ENCODE measurements at regions not wholly inside any gene's neighbourhood (a gene's known extent, or its start where the extent isn't known, plus 50 kb on each side); places are given as distances from the start of the nearest gene placed in this dataset.

DNA sequence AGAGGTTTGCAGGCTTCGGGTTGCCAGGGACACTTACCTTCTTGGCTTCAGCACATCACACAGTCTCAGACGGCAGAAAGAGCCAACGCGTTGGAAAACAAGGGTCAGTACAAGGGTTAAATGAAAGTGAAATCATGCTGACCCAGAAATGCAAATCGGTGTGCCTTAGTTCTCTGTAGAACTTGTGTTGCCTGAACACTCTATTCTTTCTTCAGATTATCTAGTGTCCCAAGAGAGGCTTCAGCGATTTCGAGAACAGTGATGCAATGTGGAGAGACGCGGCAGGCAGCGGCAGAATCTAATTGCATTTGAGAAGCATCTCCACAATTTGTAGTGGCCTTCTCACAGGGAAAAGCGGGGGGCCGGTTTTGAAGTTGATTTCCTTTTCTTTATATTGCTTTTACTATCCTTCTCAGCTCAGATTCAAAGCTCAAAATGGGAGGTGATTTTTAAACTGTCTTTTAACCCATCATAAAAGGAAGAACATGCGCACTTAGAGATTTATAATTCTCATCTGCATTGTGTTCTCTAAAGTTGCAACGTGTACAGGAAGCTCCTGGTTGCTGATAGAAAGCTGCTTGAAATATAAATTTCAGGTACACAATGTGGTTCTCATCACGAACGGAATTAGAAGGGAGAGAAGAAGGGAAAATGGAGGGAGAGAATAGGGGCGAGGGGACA lies 67.8 kb upstream of the EGLN3 start:
- DNase-seq (ENCODE audit: extremely low spot score) = no peak
- ChIA-PET POLR2A (no interaction called here), CTCF (interaction anchor here (1.1 to 2.0 kb wide), 8 partner anchors 10 to 179 kb away, joined by 3 to 4 read pairs (median 4); no protein-coding TSS in a partner anchor)
- TF ChIP-seq, protein P1, sequence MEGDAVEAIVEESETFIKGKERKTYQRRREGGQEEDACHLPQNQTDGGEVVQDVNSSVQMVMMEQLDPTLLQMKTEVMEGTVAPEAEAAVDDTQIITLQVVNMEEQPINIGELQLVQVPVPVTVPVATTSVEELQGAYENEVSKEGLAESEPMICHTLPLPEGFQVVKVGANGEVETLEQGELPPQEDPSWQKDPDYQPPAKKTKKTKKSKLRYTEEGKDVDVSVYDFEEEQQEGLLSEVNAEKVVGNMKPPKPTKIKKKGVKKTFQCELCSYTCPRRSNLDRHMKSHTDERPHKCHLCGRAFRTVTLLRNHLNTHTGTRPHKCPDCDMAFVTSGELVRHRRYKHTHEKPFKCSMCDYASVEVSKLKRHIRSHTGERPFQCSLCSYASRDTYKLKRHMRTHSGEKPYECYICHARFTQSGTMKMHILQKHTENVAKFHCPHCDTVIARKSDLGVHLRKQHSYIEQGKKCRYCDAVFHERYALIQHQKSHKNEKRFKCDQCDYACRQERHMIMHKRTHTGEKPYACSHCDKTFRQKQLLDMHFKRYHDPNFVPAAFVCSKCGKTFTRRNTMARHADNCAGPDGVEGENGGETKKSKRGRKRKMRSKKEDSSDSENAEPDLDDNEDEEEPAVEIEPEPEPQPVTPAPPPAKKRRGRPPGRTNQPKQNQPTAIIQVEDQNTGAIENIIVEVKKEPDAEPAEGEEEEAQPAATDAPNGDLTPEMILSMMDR (IDR thresholded peaks at IDR 0.05; ENCODE audit: control extremely low read depth, extremely low read depth, low read depth, missing control alignments) = no peak

DNA sequence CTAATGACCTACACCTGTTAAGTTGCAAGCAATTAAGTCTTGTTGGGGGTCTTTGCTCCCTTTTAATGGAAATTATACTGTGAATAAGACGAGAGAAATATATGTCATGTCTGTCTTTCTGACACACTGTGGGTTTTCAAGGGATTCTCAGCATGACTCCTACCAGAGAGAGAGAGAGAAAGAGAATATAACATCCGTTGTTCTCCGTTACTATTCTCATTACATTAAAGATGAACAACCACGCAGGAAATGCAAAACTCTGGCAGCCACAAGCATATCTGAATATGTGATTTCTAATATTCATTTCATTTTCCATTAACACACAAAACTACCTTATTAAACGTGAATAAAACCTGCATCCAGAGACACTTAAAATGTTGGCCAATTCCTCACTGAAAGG lies 67.3 kb upstream of the EGLN3 start:
- CTCF ChIA-PET = interaction anchor here (1.2 to 2.0 kb wide), 3 partner anchors 10 to 81 kb away, joined by 3 to 4 read pairs (median 4); no protein-coding TSS in a partner anchor
- TF ChIP-seq, protein P1 (IDR thresholded peaks at IDR 0.05; ENCODE audit: control extremely low read depth, extremely low read depth, low read depth, missing control alignments) = no peak
- POLR2A ChIA-PET = no interaction called here
- DNase-seq (ENCODE audit: extremely low spot score) = no peak

DNA sequence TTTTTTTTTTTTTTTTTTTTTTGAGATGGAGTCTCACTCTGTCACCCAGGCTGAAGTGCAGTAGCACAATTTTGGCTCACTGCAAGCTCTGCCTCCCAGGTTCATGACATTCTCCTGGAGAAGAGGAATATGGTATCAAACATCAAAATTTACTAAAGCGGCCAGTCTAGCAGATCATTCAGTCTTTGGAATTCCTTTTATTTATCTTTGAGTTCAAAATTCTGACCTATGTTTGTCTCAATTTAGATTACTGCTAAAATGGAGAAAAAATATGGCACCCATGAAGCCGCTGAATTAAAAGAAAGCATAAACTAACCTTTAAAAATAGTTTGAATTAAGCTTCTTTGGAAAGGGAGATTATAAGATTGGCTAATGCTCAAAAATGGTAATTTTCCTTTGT lies 64.5 kb upstream of the EGLN3 start:
- TF ChIP-seq, protein P1 (IDR thresholded peaks at IDR 0.05; ENCODE audit: control extremely low read depth, extremely low read depth, low read depth, missing control alignments) = no peak
- POLR2A ChIA-PET = no interaction called here
- CTCF ChIA-PET = interaction anchor here (1.5 kb wide), 1 partner anchor 16 kb away, joined by 3 read pairs; no protein-coding TSS in a partner anchor
- no peak for DNase-seq (ENCODE audit: extremely low spot score)

DNA sequence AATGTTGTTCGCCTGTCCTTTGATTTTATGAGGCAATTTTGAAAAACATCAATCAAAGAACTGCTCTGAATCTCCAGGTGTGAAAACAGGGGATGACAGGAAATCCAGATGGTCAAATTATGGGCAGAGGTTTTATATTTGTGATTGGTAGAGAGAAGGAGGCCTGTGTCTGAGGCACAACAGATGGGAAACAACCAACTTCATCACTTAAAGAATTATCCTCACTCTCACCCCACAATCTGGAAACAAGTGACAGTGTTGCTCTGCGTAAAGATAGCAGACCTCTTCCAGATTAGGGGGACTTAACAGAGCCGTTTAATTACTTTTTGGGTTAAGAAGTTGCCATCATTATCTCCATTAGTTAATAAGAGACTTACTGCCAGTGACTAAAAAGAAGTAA lies 64.1 kb upstream of the EGLN3 start:
- ChIA-PET CTCF (interaction anchor here (1.5 kb wide), 1 partner anchor 16 kb away, joined by 3 read pairs; no protein-coding TSS in a partner anchor), POLR2A (no interaction called here)
- TF ChIP-seq, protein P1 (IDR thresholded peaks at IDR 0.05; ENCODE audit: control extremely low read depth, extremely low read depth, low read depth, missing control alignments) = no peak
- no peak for DNase-seq (ENCODE audit: extremely low spot score)

DNA sequence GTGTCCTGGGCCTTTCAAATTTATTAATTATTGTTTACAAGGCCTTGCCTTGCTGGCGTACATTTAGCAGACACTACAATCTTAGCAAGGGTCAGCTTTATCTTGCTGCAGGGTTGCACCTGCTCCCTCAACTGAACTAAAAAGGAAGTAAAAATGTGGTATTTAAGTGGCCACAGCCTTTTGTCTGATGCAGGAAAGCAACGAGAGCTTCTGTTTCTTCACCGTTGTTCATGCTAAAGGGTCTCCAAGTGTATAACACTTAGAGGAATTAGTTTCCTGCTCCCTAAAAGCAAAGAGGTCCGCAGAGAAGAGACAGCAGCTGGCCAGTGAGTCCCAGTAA lies 62.8 kb upstream of the EGLN3 start:
- ChIA-PET POLR2A (no interaction called here), CTCF (interaction anchor here (0.9 to 2.1 kb wide), 5 partner anchors 9 to 84 kb away, joined by 3 to 5 read pairs (median 4); no protein-coding TSS in a partner anchor)
- DNase-seq (ENCODE audit: extremely low spot score) = peak; percentile 37
- TF ChIP-seq, protein P1 (IDR thresholded peaks at IDR 0.05; ENCODE audit: control extremely low read depth, extremely low read depth, low read depth, missing control alignments) = no peak

DNA sequence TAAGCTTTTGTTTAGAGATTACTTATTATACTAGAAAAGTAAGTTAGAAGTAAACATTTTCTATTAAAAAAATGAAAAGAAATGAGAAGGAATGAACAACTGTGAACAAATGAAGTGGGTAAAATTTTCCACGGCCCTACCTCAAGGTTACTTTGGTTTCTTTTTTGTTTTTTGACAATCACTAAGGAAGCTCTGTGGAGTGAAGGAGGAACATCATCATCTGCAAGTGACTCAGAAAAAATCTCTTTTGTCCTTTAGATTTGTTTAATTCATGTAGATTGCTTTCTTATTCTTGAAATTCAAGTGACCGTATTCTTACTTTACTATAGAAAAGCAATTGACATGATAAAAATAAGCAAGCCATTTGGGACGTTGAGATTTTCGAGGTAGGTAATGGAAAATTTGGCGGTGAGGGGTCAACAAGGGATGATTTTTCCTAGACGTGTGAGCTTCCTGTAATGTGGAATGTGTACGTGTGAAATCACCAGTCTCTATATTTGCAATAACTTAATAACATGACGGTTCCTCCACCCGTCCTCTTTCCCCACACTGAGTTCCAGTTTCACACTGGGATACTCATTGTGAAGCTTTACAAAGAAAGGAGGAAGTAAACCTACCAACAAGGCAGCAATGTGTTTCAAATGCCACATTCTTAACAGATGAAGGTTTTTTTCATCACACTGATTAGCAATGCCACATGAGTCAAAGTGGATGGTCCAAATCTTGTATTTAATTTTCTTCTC lies 62.3 kb upstream of the EGLN3 start:
- ChIA-PET POLR2A (no interaction called here), CTCF (interaction anchor here (0.9 to 2.1 kb wide), 6 partner anchors 9 to 85 kb away, joined by 3 to 5 read pairs (median 4); no protein-coding TSS in a partner anchor)
- TF ChIP-seq, protein P1 (IDR thresholded peaks at IDR 0.05; ENCODE audit: control extremely low read depth, extremely low read depth, low read depth, missing control alignments) = no peak
- peak; percentile 64 for DNase-seq (ENCODE audit: extremely low spot score)
